Activated T-helper 1 cell treated with anti-CD3 and anti-CD28 coated beads, Interleukin-12 subunit alpha, Interleukin-12 subunit beta, Interleukin-2, Interleukin-4 antibody, amounts not matched to agents 30 ng/mL and 10 ng/mL and 1 ng/mL, durations not matched to agents 14 hours and 24 hours and 36 hours (primary cell): ENCODE measurements at regions not wholly inside any gene's neighbourhood (a gene's known extent, or its start where the extent isn't known, plus 50 kb on each side); places are given as distances from the start of the nearest gene placed in this dataset.

Experiments used
- DNase-seq: peaks from one replicate; pipeline ENCODE4 v3.0.0; 2021; ENCODE audit warnings: low spot score
- H3K27ac Mint-ChIP-seq: one replicate; pipeline ENCODE4 v1.8.0; 2021; ENCODE audit warnings: mild to moderate bottlenecking, mixed read lengths
- H3K27me3 Mint-ChIP-seq: one replicate; pipeline ENCODE4 v1.8.0; 2022; ENCODE audit warnings: mild to moderate bottlenecking, moderate library complexity, mixed read lengths; ENCODE audit not compliant: insufficient read depth
- H3K36me3 Mint-ChIP-seq: one replicate; pipeline ENCODE4 v1.8.0; 2021; ENCODE audit warnings: low read depth, mixed read lengths
- H3K4me1 Mint-ChIP-seq: one replicate; pipeline ENCODE4 v1.8.0; 2021; ENCODE audit warnings: low read depth, mixed read lengths
- H3K4me3 Mint-ChIP-seq: one replicate; pipeline ENCODE4 v1.8.0; 2021; ENCODE audit warnings: mild to moderate bottlenecking, moderate library complexity, mixed read lengths
- H3K9me3 Mint-ChIP-seq: one replicate; pipeline ENCODE4 v1.8.0; 2021; ENCODE audit warnings: mixed read lengths
- intact Hi-C: fragments of 100-400 bp; cut with micrococcal nuclease; formaldehyde crosslinking; loops from one replicate; pipeline ENCODE4 v1.15.1; 2024

GRCh38 chr7:51645255-51645654 is 328.6 kb upstream of the COBL start:
- DNase-seq, result no peak
- no peak overlapping the region for H3K4me3 Mint-ChIP-seq
- intact Hi-C loops, result no loop called here
- no peaks in the 10 kb centered on the region for H3K4me1 Mint-ChIP-seq
- H3K27ac Mint-ChIP-seq, result no peak overlapping the region
- H3K27me3 Mint-ChIP-seq, result no peaks in the 10 kb centered on the region
- H3K9me3 Mint-ChIP-seq, result peaks cover 11% of the 10 kb centered on the region
- no peaks in the 10 kb centered on the region for H3K36me3 Mint-ChIP-seq

DNA sequence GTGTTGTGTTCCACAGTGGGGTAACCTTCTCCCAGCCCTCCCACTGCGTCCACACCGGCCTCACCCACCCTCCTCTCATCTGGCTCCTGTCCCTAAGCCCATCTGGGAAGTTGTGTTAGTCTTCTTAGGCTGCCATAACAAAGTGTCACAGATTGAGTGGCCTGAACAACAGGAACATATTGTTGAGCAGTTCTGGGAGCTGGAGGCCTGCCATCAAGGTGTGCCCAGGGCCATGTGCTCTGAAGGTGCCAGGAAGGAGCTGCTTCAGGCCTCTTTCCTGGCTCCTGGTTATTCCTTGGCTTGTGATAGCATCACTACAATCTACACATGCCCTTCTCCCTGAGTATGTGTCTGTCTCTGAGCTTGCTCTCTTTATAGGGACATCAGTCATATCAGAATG is 327.6 kb upstream of the COBL start:
- intact Hi-C loops, result no loop called here
- Mint-ChIP-seq H3K4me3 (no peak overlapping the region), H3K36me3 (no peaks in the 10 kb centered on the region), H3K9me3 (peaks cover 11% of the 10 kb centered on the region), H3K4me1 (no peaks in the 10 kb centered on the region), H3K27ac (no peak overlapping the region), H3K27me3 (no peaks in the 10 kb centered on the region)
- DNase-seq, result no peak

GRCh38 chr7:51640841-51641240 is 324.2 kb upstream of the COBL start:
- H3K36me3 Mint-ChIP-seq, result no peaks in the 10 kb centered on the region
- H3K4me1 Mint-ChIP-seq, result no peaks in the 10 kb centered on the region
- H3K27ac Mint-ChIP-seq, result no peak overlapping the region
- DNase-seq, result no peak
- peaks cover 4% of the 10 kb centered on the region for H3K9me3 Mint-ChIP-seq
- intact Hi-C loops, result no loop called here
- no peaks in the 10 kb centered on the region for H3K27me3 Mint-ChIP-seq
- H3K4me3 Mint-ChIP-seq, result no peak overlapping the region

- H3K4me1 Mint-ChIP-seq, result no peaks in the 10 kb centered on the region
- no peak for DNase-seq
- no peaks in the 10 kb centered on the region for H3K36me3 Mint-ChIP-seq
- intact Hi-C loops, result no loop called here
- H3K27me3 Mint-ChIP-seq, result no peaks in the 10 kb centered on the region
- peaks cover 4% of the 10 kb centered on the region for H3K9me3 Mint-ChIP-seq
- H3K4me3 Mint-ChIP-seq, result no peak overlapping the region
- no peak overlapping the region for H3K27ac Mint-ChIP-seq
Measured at GRCh38 chr7:51639661-51640334, 323.2 kb upstream of the COBL start.

- Mint-ChIP-seq H3K9me3 (peaks cover 4% of the 10 kb centered on the region), H3K27ac (no peak overlapping the region), H3K36me3 (no peaks in the 10 kb centered on the region), H3K4me1 (no peaks in the 10 kb centered on the region), H3K27me3 (no peaks in the 10 kb centered on the region), H3K4me3 (no peak overlapping the region)
- intact Hi-C loops, result no loop called here
- DNase-seq, result no peak
Measured at GRCh38 chr7:51636503-51636902, 319.9 kb upstream of the COBL start.

DNA sequence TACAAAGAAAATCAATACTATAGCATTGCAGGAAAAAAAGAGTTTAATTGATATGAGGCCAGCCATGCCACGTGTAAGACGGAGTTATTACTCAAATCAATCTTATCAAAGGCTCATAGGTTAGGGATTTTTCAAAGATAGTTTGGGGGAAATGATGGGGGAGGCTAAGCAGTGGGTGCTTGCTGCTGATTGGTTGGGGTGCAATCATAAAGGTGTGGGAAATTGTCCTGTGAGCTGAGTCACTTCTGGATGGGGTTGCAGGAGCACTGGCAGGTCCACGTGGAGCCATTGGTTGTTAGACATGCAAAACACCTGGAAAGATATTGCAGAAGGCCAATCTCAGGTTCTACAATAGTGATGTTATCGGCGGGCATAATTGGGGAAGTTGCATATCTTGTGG is 319.2 kb upstream of the COBL start:
- H3K27me3 Mint-ChIP-seq, result no peaks in the 10 kb centered on the region
- peaks cover 7% of the 10 kb centered on the region for H3K9me3 Mint-ChIP-seq
- H3K27ac Mint-ChIP-seq, result no peak overlapping the region
- DNase-seq, result no peak
- H3K4me1 Mint-ChIP-seq, result no peaks in the 10 kb centered on the region
- no peaks in the 10 kb centered on the region for H3K36me3 Mint-ChIP-seq
- intact Hi-C loops, result no loop called here
- H3K4me3 Mint-ChIP-seq, result no peak overlapping the region

DNA sequence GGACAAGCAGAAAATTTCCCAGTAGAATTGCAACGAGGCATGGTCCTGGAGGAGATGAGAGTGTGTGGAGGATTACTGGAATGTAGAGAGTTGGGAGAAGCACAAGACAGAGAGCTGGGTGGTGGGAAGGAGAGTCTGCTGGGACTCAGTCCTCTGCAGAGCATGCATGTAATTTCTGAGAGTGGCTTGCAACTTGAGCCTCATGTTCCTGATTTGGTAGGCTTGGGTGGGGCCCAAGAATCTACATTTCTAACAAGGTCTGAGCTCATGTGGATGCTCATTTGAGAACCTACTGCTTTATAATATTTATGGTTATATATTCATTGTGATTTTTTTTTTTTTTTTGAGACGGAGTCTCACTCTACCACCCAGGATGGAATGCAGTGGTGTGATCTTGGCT is 317.9 kb upstream of the COBL start:
- DNase-seq, result no peak
- Mint-ChIP-seq H3K4me1 (no peaks in the 10 kb centered on the region), H3K27me3 (no peaks in the 10 kb centered on the region), H3K36me3 (no peaks in the 10 kb centered on the region), H3K4me3 (no peak overlapping the region), H3K27ac (no peak overlapping the region), H3K9me3 (peaks cover 6% of the 10 kb centered on the region)
- intact Hi-C loops, result no loop called here

DNA sequence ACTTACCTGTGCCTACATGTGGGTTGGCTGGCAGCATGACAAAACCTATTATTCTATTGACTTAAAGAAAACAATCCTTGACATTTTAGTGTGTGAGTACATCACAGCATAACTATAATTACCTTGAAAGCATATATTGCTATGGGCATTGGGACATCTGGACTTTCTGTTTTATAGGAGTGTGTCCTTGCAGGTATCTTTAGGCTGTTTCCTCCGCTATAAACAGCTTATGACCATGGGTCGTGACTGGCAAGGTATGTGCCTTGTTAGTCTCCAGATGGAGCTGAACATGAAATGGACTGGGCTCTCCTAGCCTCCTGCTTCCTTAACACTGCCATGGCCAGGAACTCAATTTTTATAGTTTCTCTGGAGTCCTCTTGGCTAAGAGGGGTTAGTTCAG is 317.4 kb upstream of the COBL start:
- intact Hi-C loops, result no loop called here
- no peaks in the 10 kb centered on the region for H3K27me3 Mint-ChIP-seq
- DNase-seq, result no peak
- H3K4me3 Mint-ChIP-seq, result no peak overlapping the region
- no peaks in the 10 kb centered on the region for H3K36me3 Mint-ChIP-seq
- no peak overlapping the region for H3K27ac Mint-ChIP-seq
- H3K4me1 Mint-ChIP-seq, result no peaks in the 10 kb centered on the region
- peaks cover 6% of the 10 kb centered on the region for H3K9me3 Mint-ChIP-seq

GRCh38 chr7:51633596-51633995 is 317.0 kb upstream of the COBL start:
- no peaks in the 10 kb centered on the region for H3K4me1 Mint-ChIP-seq
- H3K36me3 Mint-ChIP-seq, result no peaks in the 10 kb centered on the region
- H3K9me3 Mint-ChIP-seq, result peaks cover 6% of the 10 kb centered on the region
- no peak overlapping the region for H3K4me3 Mint-ChIP-seq
- no peak for DNase-seq
- no peaks in the 10 kb centered on the region for H3K27me3 Mint-ChIP-seq
- intact Hi-C loops, result no loop called here
- no peak overlapping the region for H3K27ac Mint-ChIP-seq

GRCh38 chr7:51633006-51633405 is 316.4 kb upstream of the COBL start:
- H3K27me3 Mint-ChIP-seq, result no peaks in the 10 kb centered on the region
- H3K9me3 Mint-ChIP-seq, result peaks cover 6% of the 10 kb centered on the region
- intact Hi-C loops, result no loop called here
- H3K4me1 Mint-ChIP-seq, result no peaks in the 10 kb centered on the region
- H3K27ac Mint-ChIP-seq, result no peak overlapping the region
- DNase-seq, result no peak
- no peaks in the 10 kb centered on the region for H3K36me3 Mint-ChIP-seq
- H3K4me3 Mint-ChIP-seq, result no peak overlapping the region

DNA sequence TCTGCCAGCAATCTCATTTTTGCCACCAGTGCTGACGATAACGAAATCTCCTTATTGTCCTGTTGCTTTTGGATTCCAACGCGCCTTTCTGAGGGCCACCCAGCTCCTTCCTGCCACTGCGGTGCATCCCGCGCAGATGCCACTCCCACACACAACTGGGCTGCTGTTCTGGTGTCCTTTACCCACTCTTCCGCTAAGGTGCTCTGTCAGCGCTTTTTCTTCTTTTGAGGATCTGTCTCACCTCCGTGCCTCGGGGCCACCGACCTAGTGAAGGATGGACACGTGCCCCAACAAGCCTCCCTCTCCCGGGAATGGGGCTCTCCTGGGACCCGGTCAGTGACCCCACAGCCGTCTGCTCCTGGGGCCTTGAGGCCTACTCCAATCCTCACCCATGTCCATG is 314.3 kb upstream of the COBL start:
- no peaks in the 10 kb centered on the region for H3K36me3 Mint-ChIP-seq
- no peak overlapping the region for H3K27ac Mint-ChIP-seq
- H3K9me3 Mint-ChIP-seq, result peaks cover 10% of the 10 kb centered on the region
- no peaks in the 10 kb centered on the region for H3K27me3 Mint-ChIP-seq
- no peak overlapping the region for H3K4me3 Mint-ChIP-seq
- DNase-seq, result no peak
- no peaks in the 10 kb centered on the region for H3K4me1 Mint-ChIP-seq
- intact Hi-C loops, result no loop called here

GRCh38 chr7:51629206-51629605 is 312.6 kb upstream of the COBL start:
- no peaks in the 10 kb centered on the region for H3K27me3 Mint-ChIP-seq
- DNase-seq, result no peak
- H3K36me3 Mint-ChIP-seq, result no peaks in the 10 kb centered on the region
- H3K4me1 Mint-ChIP-seq, result no peaks in the 10 kb centered on the region
- peaks cover 13% of the 10 kb centered on the region for H3K9me3 Mint-ChIP-seq
- intact Hi-C loops, result no loop called here
- H3K27ac Mint-ChIP-seq, result no peak overlapping the region
- H3K4me3 Mint-ChIP-seq, result no peak overlapping the region

DNA sequence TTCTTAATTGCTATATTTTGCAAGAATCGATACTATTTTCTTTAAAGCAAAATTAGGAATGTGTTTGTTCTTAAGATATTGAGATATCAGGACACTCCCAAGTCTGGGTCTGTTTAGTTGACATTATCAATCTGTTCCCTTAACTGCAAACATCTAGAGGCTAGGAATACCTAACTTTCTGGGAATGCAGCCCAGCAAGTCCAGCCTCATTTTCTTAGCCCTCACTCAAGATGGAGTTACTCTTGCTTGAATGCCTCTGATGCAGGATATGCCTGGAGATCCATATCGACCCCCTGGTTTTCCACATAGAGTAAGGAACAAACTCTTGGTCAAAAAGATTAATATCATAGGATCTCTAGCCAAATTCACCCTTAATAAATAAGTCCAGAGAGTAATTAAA is 305.3 kb upstream of the COBL start:
- Mint-ChIP-seq H3K4me3 (no peak overlapping the region), H3K36me3 (no peaks in the 10 kb centered on the region), H3K9me3 (peaks cover 20% of the 10 kb centered on the region), H3K27me3 (no peaks in the 10 kb centered on the region), H3K27ac (no peak overlapping the region), H3K4me1 (no peaks in the 10 kb centered on the region)
- no peak for DNase-seq
- intact Hi-C loops, result no loop called here

DNA sequence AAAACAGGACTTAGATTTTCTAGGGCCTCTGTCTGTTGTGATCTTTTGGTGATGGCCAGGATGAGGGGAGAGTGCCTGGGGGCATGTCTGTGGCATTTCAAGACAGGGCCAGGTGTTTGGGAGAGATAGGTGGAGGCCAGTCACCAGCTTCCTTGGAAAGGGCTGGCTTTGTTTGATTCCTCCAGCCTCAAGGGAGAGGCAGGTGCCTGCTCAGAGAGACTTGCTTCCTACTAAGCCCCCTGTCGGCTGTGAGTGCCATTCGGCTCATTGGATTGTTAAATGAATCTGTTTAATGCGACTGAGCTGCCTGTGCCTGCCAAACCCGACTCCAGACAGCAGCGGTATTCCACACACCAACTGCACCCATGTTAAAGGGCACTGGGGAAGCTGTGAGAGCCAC is 304.1 kb upstream of the COBL start:
- no peak overlapping the region for H3K27ac Mint-ChIP-seq
- H3K27me3 Mint-ChIP-seq, result no peaks in the 10 kb centered on the region
- no peak overlapping the region for H3K4me3 Mint-ChIP-seq
- no peaks in the 10 kb centered on the region for H3K36me3 Mint-ChIP-seq
- DNase-seq, result no peak
- intact Hi-C loops, result no loop called here
- H3K4me1 Mint-ChIP-seq, result no peaks in the 10 kb centered on the region
- H3K9me3 Mint-ChIP-seq, result peaks cover 24% of the 10 kb centered on the region
